ENCODE measurements at regions not wholly inside any gene's neighbourhood (a gene's known extent, or its start where the extent isn't known, plus 50 kb on each side); places are given as distances from the start of the nearest gene placed in this dataset.

GRCh38 chr6:25175196-25175595, 104.0 kb upstream of the CARMIL1 start:
- no peak overlapping the region for H3K27ac ChIP-seq (ENCODE audit: low read depth, low read length)
- Mint-ChIP-seq H3K9me3 (no peaks in the 10 kb centered on the region), H3K4me1 (no peaks in the 10 kb centered on the region), H3K4me3 (no peak overlapping the region), H3K27me3 (ENCODE audit: insufficient read depth) (peaks cover 1% of the 10 kb centered on the region), H3K36me3 (ENCODE audit: low read depth) (no peaks in the 10 kb centered on the region), H3K27ac (no peak overlapping the region)
- no peaks in the 10 kb centered on the region for H3K36me3 ChIP-seq (ENCODE audit: control insufficient read depth, insufficient read depth, low read length)
- no peaks in the 10 kb centered on the region for H3K27me3 ChIP-seq (ENCODE audit: control insufficient read depth, insufficient read depth, low read length, poor library complexity, severe bottlenecking)
- H3K9ac ChIP-seq (ENCODE audit: extremely low read depth, low read length, poor library complexity, severe bottlenecking) = no peak overlapping the region
- no peaks in the 10 kb centered on the region for H3K4me1 ChIP-seq (ENCODE audit: control insufficient read depth, insufficient read depth, low read length)
- 90 to 92% methylated on average over 2 to 6 of the region's 6 CpGs for WGBS, 2 experiments (ENCODE audit: insufficient coverage in 1 of 2, insufficient read length in 1 of 2)
- no peak overlapping the region for H3K4me3 ChIP-seq (ENCODE audit: low read length)
- no peak for TF ChIP-seq CTCF (conservative IDR thresholded peaks at IDR 0.05)
- H3K9me3 ChIP-seq (ENCODE audit: control insufficient read depth, low read length) = no peaks in the 10 kb centered on the region
- DNase-seq = no peak

GRCh38 chr6:25175681-25176080, 103.5 kb upstream of the CARMIL1 start:
- Histone ChIP-seq H3K27ac (ENCODE audit: low read depth, low read length) (no peak overlapping the region), H3K9me3 (ENCODE audit: control insufficient read depth, low read length) (no peaks in the 10 kb centered on the region), H3K9ac (ENCODE audit: extremely low read depth, low read length, poor library complexity, severe bottlenecking) (no peak overlapping the region), H3K27me3 (ENCODE audit: control insufficient read depth, insufficient read depth, low read length, poor library complexity, severe bottlenecking) (no peaks in the 10 kb centered on the region), H3K4me1 (ENCODE audit: control insufficient read depth, insufficient read depth, low read length) (no peaks in the 10 kb centered on the region), H3K4me3 (ENCODE audit: low read length) (no peak overlapping the region), H3K36me3 (ENCODE audit: control insufficient read depth, insufficient read depth, low read length) (no peaks in the 10 kb centered on the region)
- WGBS, 2 experiments (ENCODE audit: insufficient coverage in 1 of 2, insufficient read length in 1 of 2) = 73% methylated on average over 1 of the region's 2 CpGs; no CpG with 5 or more reads in 1 of the 2 experiments
- no peak for TF ChIP-seq CTCF (conservative IDR thresholded peaks at IDR 0.05)
- Mint-ChIP-seq H3K27me3 (ENCODE audit: insufficient read depth) (peaks cover 1% of the 10 kb centered on the region), H3K4me3 (no peak overlapping the region), H3K36me3 (ENCODE audit: low read depth) (no peaks in the 10 kb centered on the region), H3K27ac (no peak overlapping the region), H3K4me1 (no peaks in the 10 kb centered on the region), H3K9me3 (no peaks in the 10 kb centered on the region)
- no peak for DNase-seq

- no peak overlapping the region for H3K4me3 ChIP-seq (ENCODE audit: low read length)
- H3K36me3 ChIP-seq (ENCODE audit: control insufficient read depth, insufficient read depth, low read length) = no peaks in the 10 kb centered on the region
- no peaks in the 10 kb centered on the region for H3K9me3 ChIP-seq (ENCODE audit: control insufficient read depth, low read length)
- no peak overlapping the region for H3K27ac ChIP-seq (ENCODE audit: low read depth, low read length)
- no peak overlapping the region for H3K4me3 Mint-ChIP-seq
- no peaks in the 10 kb centered on the region for H3K9me3 Mint-ChIP-seq
- H3K4me1 ChIP-seq (ENCODE audit: control insufficient read depth, insufficient read depth, low read length) = no peaks in the 10 kb centered on the region
- H3K27ac Mint-ChIP-seq = no peak overlapping the region
- H3K4me1 Mint-ChIP-seq = no peaks in the 10 kb centered on the region
- TF ChIP-seq CTCF (conservative IDR thresholded peaks at IDR 0.05) = no peak
- no peaks in the 10 kb centered on the region for H3K27me3 ChIP-seq (ENCODE audit: control insufficient read depth, insufficient read depth, low read length, poor library complexity, severe bottlenecking)
- H3K27me3 Mint-ChIP-seq (ENCODE audit: insufficient read depth) = peaks cover 1% of the 10 kb centered on the region
- DNase-seq = no peak
- no peak overlapping the region for H3K9ac ChIP-seq (ENCODE audit: extremely low read depth, low read length, poor library complexity, severe bottlenecking)
- H3K36me3 Mint-ChIP-seq (ENCODE audit: low read depth) = no peaks in the 10 kb centered on the region
Observed at GRCh38 chr6:25176466-25176865, 102.7 kb upstream of the CARMIL1 start.
